Osteocyte (in vitro differentiated cells): ENCODE measurements at regions not wholly inside any gene's neighbourhood (a gene's known extent, or its start where the extent isn't known, plus 50 kb on each side); places are given as distances from the start of the nearest gene placed in this dataset.

Experiments used
- DNase-seq: peaks from one replicate; pipeline ENCODE4 v3.0.0; 2021; ENCODE audit warnings: mixed read lengths; ENCODE audit not compliant: unreplicated experiment; ENCODE audit errors: extremely low spot score
- H3K27ac Mint-ChIP-seq: one replicate; pipeline ENCODE4 v1.8.0; 2021; ENCODE audit warnings: mild to moderate bottlenecking, mixed read lengths; ENCODE audit not compliant: unreplicated experiment
- H3K27me3 Mint-ChIP-seq: one replicate; pipeline ENCODE4 v1.8.0; 2021; ENCODE audit warnings: mixed read lengths; ENCODE audit not compliant: unreplicated experiment
- H3K36me3 Mint-ChIP-seq: one replicate; pipeline ENCODE4 v1.8.0; 2021; ENCODE audit warnings: mixed read lengths; ENCODE audit not compliant: unreplicated experiment
- H3K4me1 Mint-ChIP-seq: one replicate; pipeline ENCODE4 v1.8.0; 2021; ENCODE audit warnings: mixed read lengths; ENCODE audit not compliant: unreplicated experiment
- H3K4me3 Mint-ChIP-seq: one replicate; pipeline ENCODE4 v1.8.0; 2021; ENCODE audit warnings: mild to moderate bottlenecking, moderate library complexity, mixed read lengths; ENCODE audit not compliant: unreplicated experiment
- H3K9me3 Mint-ChIP-seq: one replicate; pipeline ENCODE4 v1.8.0; 2021; ENCODE audit warnings: mixed read lengths; ENCODE audit not compliant: unreplicated experiment
- TF ChIP-seq, protein P1 (sequence below): fragments of 200-600 bp; sonication (generic); IDR thresholded peaks from 2 replicates; pipeline ENCODE4 v1.5.0; 2021; ENCODE audit warnings: antibody characterized with exemption, mild to moderate bottlenecking, moderate library complexity

DNA sequence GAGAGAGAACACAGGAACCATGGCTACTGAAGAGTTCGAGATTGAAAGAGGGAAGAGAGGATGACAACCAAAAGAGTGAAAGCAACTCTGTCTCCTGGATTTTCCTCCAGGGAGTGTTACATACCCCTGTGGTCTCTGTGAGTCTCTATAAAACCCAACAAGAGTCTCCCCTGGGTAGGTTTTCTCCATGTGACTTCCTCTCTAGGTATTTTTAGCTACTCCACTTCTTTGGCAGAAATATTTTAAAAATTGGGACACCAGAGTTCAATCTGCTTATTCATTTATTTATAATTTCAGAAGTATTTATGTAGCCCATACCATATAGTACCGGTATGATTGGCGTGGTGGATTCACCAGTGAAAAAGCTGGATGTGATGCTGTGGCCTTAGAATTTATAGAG is 671.7 kb upstream of the NR2F2 start:
- no peak for DNase-seq
- peaks cover 3% of the 10 kb centered on the region for H3K36me3 Mint-ChIP-seq
- H3K4me3 Mint-ChIP-seq: no peak overlapping the region
- TF ChIP-seq, protein P1, sequence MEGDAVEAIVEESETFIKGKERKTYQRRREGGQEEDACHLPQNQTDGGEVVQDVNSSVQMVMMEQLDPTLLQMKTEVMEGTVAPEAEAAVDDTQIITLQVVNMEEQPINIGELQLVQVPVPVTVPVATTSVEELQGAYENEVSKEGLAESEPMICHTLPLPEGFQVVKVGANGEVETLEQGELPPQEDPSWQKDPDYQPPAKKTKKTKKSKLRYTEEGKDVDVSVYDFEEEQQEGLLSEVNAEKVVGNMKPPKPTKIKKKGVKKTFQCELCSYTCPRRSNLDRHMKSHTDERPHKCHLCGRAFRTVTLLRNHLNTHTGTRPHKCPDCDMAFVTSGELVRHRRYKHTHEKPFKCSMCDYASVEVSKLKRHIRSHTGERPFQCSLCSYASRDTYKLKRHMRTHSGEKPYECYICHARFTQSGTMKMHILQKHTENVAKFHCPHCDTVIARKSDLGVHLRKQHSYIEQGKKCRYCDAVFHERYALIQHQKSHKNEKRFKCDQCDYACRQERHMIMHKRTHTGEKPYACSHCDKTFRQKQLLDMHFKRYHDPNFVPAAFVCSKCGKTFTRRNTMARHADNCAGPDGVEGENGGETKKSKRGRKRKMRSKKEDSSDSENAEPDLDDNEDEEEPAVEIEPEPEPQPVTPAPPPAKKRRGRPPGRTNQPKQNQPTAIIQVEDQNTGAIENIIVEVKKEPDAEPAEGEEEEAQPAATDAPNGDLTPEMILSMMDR: no peak
- H3K4me1 Mint-ChIP-seq: peaks cover 39% of the 10 kb centered on the region
- H3K9me3 Mint-ChIP-seq: no peaks in the 10 kb centered on the region
- peak overlapping the region; percentile 70 for H3K27ac Mint-ChIP-seq
- no peaks in the 10 kb centered on the region for H3K27me3 Mint-ChIP-seq

DNA sequence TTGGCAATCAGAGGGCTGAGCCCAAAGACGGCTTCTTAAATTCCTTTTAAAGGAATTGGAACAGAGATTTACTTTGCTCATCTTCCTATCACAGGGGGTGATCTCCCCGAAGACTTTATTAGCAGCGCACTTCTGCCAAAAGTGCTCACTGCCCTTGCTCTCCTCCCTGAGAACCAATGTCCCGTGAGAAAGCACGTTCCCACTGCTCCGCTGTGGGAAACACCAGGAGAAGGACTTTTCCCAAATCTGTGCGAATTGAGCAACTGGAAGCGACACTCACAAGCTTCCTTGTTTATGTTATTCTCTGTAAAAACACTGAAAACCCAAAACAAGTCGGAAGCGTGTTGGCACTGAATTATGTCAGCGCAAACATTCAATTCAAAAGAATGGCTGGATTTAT is 670.8 kb upstream of the NR2F2 start:
- H3K27ac Mint-ChIP-seq: no peak overlapping the region
- no peaks in the 10 kb centered on the region for H3K27me3 Mint-ChIP-seq
- H3K9me3 Mint-ChIP-seq: no peaks in the 10 kb centered on the region
- DNase-seq: no peak
- H3K4me1 Mint-ChIP-seq: peaks cover 42% of the 10 kb centered on the region
- H3K4me3 Mint-ChIP-seq: no peak overlapping the region
- TF ChIP-seq, protein P1: no peak
- H3K36me3 Mint-ChIP-seq: peaks cover 3% of the 10 kb centered on the region

GRCh38 chr15:95662638-95663037 is 667.9 kb upstream of the NR2F2 start:
- Mint-ChIP-seq H3K36me3 (no peaks in the 10 kb centered on the region), H3K4me3 (no peak overlapping the region), H3K9me3 (no peaks in the 10 kb centered on the region), H3K27me3 (no peaks in the 10 kb centered on the region), H3K4me1 (peaks cover 30% of the 10 kb centered on the region), H3K27ac (no peak overlapping the region)
- TF ChIP-seq, protein P1: no peak
- DNase-seq: no peak

- Mint-ChIP-seq H3K4me1 (peaks cover 29% of the 10 kb centered on the region), H3K27me3 (no peaks in the 10 kb centered on the region), H3K4me3 (no peak overlapping the region), H3K9me3 (no peaks in the 10 kb centered on the region), H3K27ac (no peak overlapping the region), H3K36me3 (no peaks in the 10 kb centered on the region)
- no peak for DNase-seq
- TF ChIP-seq, protein P1: no peak
Observed at GRCh38 chr15:95663156-95664100, 667.1 kb upstream of the NR2F2 start.

GRCh38 chr15:95664450-95664849 is 666.0 kb upstream of the NR2F2 start:
- Mint-ChIP-seq H3K27ac (no peak overlapping the region), H3K9me3 (no peaks in the 10 kb centered on the region), H3K27me3 (no peaks in the 10 kb centered on the region), H3K4me3 (no peak overlapping the region), H3K36me3 (no peaks in the 10 kb centered on the region), H3K4me1 (peaks cover 28% of the 10 kb centered on the region)
- TF ChIP-seq, protein P1: no peak
- DNase-seq: no peak
